GM12872 (cell line): ENCODE measurements at regions not wholly inside any gene's neighbourhood (a gene's known extent, or its start where the extent isn't known, plus 50 kb on each side); places are given as distances from the start of the nearest gene placed in this dataset.

Source experiments
- CTCF ChIP-seq: IDR thresholded peaks from 3 replicates; pipeline ENCODE4 v1.5.1; 2011; ENCODE audit warnings: low read depth, mild to moderate bottlenecking, low read length, moderate library complexity; ENCODE audit not compliant: insufficient read depth

- no peak for TF ChIP-seq CTCF
Measured at GRCh38 chr11:42329929-42330565, 870.6 kb upstream of the LRRC4C start.

DNA sequence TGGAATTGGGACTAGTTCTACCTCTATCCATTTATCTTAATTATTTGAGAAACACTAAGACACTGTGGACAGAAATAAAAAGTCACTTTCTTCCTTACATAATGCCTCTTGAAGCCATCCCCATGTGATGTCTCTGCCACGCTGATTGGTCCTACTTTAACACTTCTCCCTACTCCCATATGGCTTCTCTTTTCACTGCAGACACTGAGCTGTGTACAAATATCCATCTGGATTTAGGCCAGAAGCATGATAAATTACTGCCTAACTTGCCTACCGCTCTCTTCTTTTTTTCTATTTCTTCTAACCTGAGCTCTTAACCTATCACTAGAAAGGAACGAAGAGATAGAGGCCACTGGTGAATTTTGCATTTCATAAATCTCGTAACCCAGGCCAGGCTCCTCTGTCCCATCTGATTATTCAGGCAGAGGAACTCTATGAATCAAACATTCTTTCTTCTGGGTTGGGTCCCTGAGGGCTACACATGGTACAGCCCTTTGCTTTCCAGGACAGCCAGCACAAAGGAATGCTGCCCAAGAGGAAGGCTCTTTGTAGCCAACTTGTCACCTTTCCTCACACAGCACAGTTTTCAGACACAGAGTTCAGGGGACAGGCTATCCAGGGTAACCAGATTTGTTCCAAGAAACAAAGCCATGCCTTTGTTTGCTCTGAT is 878.5 kb upstream of the LRRC4C start:
- TF ChIP-seq CTCF = no peak

DNA sequence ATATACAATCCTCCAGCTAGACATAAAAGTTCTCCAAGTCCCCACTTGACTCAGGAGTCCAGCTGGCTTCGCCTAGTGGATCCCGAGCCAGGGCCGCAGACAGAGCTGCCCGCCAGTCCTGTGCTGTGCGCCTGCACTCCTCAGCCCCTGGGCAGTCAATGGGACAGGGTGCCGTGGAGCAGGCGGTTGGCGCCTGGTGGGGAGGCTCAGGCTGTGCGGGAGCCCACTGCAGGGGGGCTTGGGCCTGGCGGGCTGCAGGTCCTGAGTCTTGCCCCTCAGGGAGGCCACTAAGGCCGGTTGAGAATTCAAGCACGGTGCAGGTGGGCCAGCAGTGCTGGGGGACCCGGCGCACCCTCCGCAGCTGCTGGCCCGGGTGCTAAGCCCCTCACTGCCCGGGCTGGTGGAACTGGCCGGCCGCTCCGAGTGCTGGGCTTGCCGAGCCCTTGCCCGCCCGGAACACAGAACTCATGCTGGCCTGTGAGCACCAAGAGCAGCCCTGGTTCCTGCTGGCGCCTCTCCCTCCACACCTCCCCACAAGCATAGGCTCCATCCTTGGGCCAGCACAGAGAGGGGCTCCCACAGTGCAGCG is 884.8 kb upstream of the LRRC4C start:
- no peak for TF ChIP-seq CTCF

- TF ChIP-seq CTCF = no peak
Measured at GRCh38 chr11:42345933-42346332, 886.5 kb upstream of the LRRC4C start.

DNA sequence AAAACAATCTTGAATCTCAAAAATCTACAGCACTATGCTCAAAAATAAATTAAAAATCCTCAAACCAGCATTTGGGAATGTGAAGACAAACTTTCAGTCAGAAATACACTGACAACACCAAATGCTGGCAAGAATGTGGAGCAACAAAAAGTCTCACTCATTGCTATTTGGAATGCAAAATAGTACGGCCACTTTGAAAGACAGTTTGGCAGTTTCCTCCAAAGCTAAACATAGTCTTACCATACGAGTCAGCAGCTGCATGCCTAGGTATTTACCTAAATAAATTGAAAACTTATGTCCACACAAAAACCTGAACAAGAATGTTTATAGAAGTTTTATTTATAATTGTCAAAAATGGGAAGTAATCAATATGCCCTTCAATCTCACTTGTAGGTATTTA is 904.2 kb upstream of the LRRC4C start:
- no peak for TF ChIP-seq CTCF

- TF ChIP-seq CTCF = no peak
Measured at GRCh38 chr11:42390116-42390515, 921.7 kb upstream of the API5 start.

DNA sequence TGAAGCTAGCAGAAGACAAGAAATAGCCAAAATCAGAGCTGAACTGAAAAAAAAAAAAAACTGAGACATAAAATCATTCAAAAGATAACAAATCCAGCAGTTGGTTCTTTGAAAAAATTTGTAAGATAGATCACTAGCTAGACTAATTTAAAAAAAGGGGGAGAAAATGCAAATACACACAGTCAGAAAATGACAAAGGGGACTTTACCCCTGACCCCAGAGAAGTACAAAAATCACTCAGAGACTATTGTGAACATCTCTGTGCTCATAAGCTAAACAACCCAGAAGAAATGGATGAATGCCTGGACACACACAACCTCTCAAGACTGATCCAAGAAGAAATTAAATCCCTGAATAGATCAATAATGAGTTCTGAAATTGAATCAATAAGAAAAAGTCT is 914.3 kb upstream of the API5 start:
- no peak for TF ChIP-seq CTCF
